ENCODE measurements at regions not wholly inside any gene's neighbourhood (a gene's known extent, or its start where the extent isn't known, plus 50 kb on each side); places are given as distances from the start of the nearest gene placed in this dataset.

- no peaks in the 10 kb centered on the region for H3K79me2 ChIP-seq (ENCODE audit: low read length)
- no peak overlapping the region for H3K4me2 ChIP-seq (ENCODE audit: low read depth, low read length, poor library complexity, severe bottlenecking)
- no peak overlapping the region for H3K9ac ChIP-seq (ENCODE audit: low read length)
- no peak overlapping the region for H3K27ac ChIP-seq (ENCODE audit: low read length)
- no peaks in the 10 kb centered on the region for H3K27me3 ChIP-seq (ENCODE audit: low read length)
- no peaks in the 10 kb centered on the region for H3K4me1 ChIP-seq (ENCODE audit: low read length)
- H3K4me3 ChIP-seq (ENCODE audit: low read length), result no peak overlapping the region
- no peak for DNase-seq
- H3K36me3 ChIP-seq (ENCODE audit: insufficient read depth, low read length), result no peaks in the 10 kb centered on the region
- no peaks in the 10 kb centered on the region for H3K9me2 ChIP-seq (replicated peaks; ENCODE audit: insufficient read depth, low read length)
- H3K9me3 ChIP-seq (ENCODE audit: low read length), result no peaks in the 10 kb centered on the region
- no peak overlapping the region for H2AFZ ChIP-seq (ENCODE audit: low read length)
- H4K20me1 ChIP-seq (ENCODE audit: insufficient read depth, low read depth, low read length), result no peaks in the 10 kb centered on the region
Observed at GRCh38 chr2:70397186-70397585, 95.3 kb upstream of the FAM136A start.

- Histone ChIP-seq H3K36me3 (ENCODE audit: insufficient read depth, low read length) (no peaks in the 10 kb centered on the region), H4K20me1 (ENCODE audit: insufficient read depth, low read depth, low read length) (no peaks in the 10 kb centered on the region), H3K9me3 (ENCODE audit: low read length) (no peaks in the 10 kb centered on the region), H3K9me2 (replicated peaks; ENCODE audit: insufficient read depth, low read length) (no peaks in the 10 kb centered on the region), H3K4me1 (ENCODE audit: low read length) (no peaks in the 10 kb centered on the region), H3K27me3 (ENCODE audit: low read length) (no peaks in the 10 kb centered on the region), H3K79me2 (ENCODE audit: low read length) (no peaks in the 10 kb centered on the region), H3K4me3 (ENCODE audit: low read length) (no peak overlapping the region), H3K4me2 (ENCODE audit: low read depth, low read length, poor library complexity, severe bottlenecking) (no peak overlapping the region), H3K9ac (ENCODE audit: low read length) (no peak overlapping the region), H3K27ac (ENCODE audit: low read length) (no peak overlapping the region), H2AFZ (ENCODE audit: low read length) (no peak overlapping the region)
- DNase-seq, result no peak
Observed at GRCh38 chr2:70396612-70397011, 94.7 kb upstream of the FAM136A start.

- H3K27me3 ChIP-seq (ENCODE audit: low read length), result no peaks in the 10 kb centered on the region
- DNase-seq, result no peak
- H4K20me1 ChIP-seq (ENCODE audit: insufficient read depth, low read depth, low read length), result no peaks in the 10 kb centered on the region
- no peaks in the 10 kb centered on the region for H3K9me3 ChIP-seq (ENCODE audit: low read length)
- H3K9me2 ChIP-seq (replicated peaks; ENCODE audit: insufficient read depth, low read length), result no peaks in the 10 kb centered on the region
- no peaks in the 10 kb centered on the region for H3K36me3 ChIP-seq (ENCODE audit: insufficient read depth, low read length)
- H3K9ac ChIP-seq (ENCODE audit: low read length), result no peak overlapping the region
- H2AFZ ChIP-seq (ENCODE audit: low read length), result no peak overlapping the region
- H3K4me2 ChIP-seq (ENCODE audit: low read depth, low read length, poor library complexity, severe bottlenecking), result no peak overlapping the region
- H3K79me2 ChIP-seq (ENCODE audit: low read length), result no peaks in the 10 kb centered on the region
- no peaks in the 10 kb centered on the region for H3K4me1 ChIP-seq (ENCODE audit: low read length)
- no peak overlapping the region for H3K27ac ChIP-seq (ENCODE audit: low read length)
- H3K4me3 ChIP-seq (ENCODE audit: low read length), result no peak overlapping the region
Observed at GRCh38 chr2:70393881-70394280, 92.0 kb upstream of the FAM136A start.

- Histone ChIP-seq H3K9me3 (ENCODE audit: low read length) (no peaks in the 10 kb centered on the region), H3K9me2 (replicated peaks; ENCODE audit: insufficient read depth, low read length) (no peaks in the 10 kb centered on the region), H3K4me3 (ENCODE audit: low read length) (no peak overlapping the region), H3K4me2 (ENCODE audit: low read depth, low read length, poor library complexity, severe bottlenecking) (no peak overlapping the region), H3K27me3 (ENCODE audit: low read length) (no peaks in the 10 kb centered on the region), H3K27ac (ENCODE audit: low read length) (no peak overlapping the region), H3K9ac (ENCODE audit: low read length) (no peak overlapping the region), H4K20me1 (ENCODE audit: insufficient read depth, low read depth, low read length) (no peaks in the 10 kb centered on the region), H3K4me1 (ENCODE audit: low read length) (no peaks in the 10 kb centered on the region), H3K79me2 (ENCODE audit: low read length) (no peaks in the 10 kb centered on the region), H3K36me3 (ENCODE audit: insufficient read depth, low read length) (no peaks in the 10 kb centered on the region), H2AFZ (ENCODE audit: low read length) (no peak overlapping the region)
- no peak for DNase-seq
Observed at GRCh38 chr2:70391988-70392387, 90.1 kb upstream of the FAM136A start.

GRCh38 chr2:70391259-70391658 is 89.4 kb upstream of the FAM136A start:
- no peak for DNase-seq
- Histone ChIP-seq H3K27me3 (ENCODE audit: low read length) (no peaks in the 10 kb centered on the region), H3K27ac (ENCODE audit: low read length) (no peak overlapping the region), H4K20me1 (ENCODE audit: insufficient read depth, low read depth, low read length) (no peaks in the 10 kb centered on the region), H3K36me3 (ENCODE audit: insufficient read depth, low read length) (no peaks in the 10 kb centered on the region), H3K4me1 (ENCODE audit: low read length) (no peaks in the 10 kb centered on the region), H3K79me2 (ENCODE audit: low read length) (no peaks in the 10 kb centered on the region), H3K4me2 (ENCODE audit: low read depth, low read length, poor library complexity, severe bottlenecking) (no peak overlapping the region), H3K4me3 (ENCODE audit: low read length) (no peak overlapping the region), H2AFZ (ENCODE audit: low read length) (no peak overlapping the region), H3K9ac (ENCODE audit: low read length) (no peak overlapping the region), H3K9me2 (replicated peaks; ENCODE audit: insufficient read depth, low read length) (no peaks in the 10 kb centered on the region), H3K9me3 (ENCODE audit: low read length) (no peaks in the 10 kb centered on the region)

GRCh38 chr2:70388813-70389212 is 86.9 kb upstream of the FAM136A start:
- no peaks in the 10 kb centered on the region for H3K36me3 ChIP-seq (ENCODE audit: insufficient read depth, low read length)
- H4K20me1 ChIP-seq (ENCODE audit: insufficient read depth, low read depth, low read length), result no peaks in the 10 kb centered on the region
- no peaks in the 10 kb centered on the region for H3K27me3 ChIP-seq (ENCODE audit: low read length)
- no peaks in the 10 kb centered on the region for H3K4me1 ChIP-seq (ENCODE audit: low read length)
- no peak for DNase-seq
- no peaks in the 10 kb centered on the region for H3K79me2 ChIP-seq (ENCODE audit: low read length)
- no peak overlapping the region for H2AFZ ChIP-seq (ENCODE audit: low read length)
- H3K9me2 ChIP-seq (replicated peaks; ENCODE audit: insufficient read depth, low read length), result no peaks in the 10 kb centered on the region
- H3K27ac ChIP-seq (ENCODE audit: low read length), result no peak overlapping the region
- H3K9me3 ChIP-seq (ENCODE audit: low read length), result no peaks in the 10 kb centered on the region
- no peak overlapping the region for H3K4me3 ChIP-seq (ENCODE audit: low read length)
- H3K4me2 ChIP-seq (ENCODE audit: low read depth, low read length, poor library complexity, severe bottlenecking), result no peak overlapping the region
- H3K9ac ChIP-seq (ENCODE audit: low read length), result no peak overlapping the region

- Histone ChIP-seq H3K36me3 (ENCODE audit: insufficient read depth, low read length) (no peaks in the 10 kb centered on the region), H3K4me3 (ENCODE audit: low read length) (no peak overlapping the region), H3K27me3 (ENCODE audit: low read length) (no peaks in the 10 kb centered on the region), H3K79me2 (ENCODE audit: low read length) (no peaks in the 10 kb centered on the region), H3K9ac (ENCODE audit: low read length) (no peak overlapping the region), H3K4me2 (ENCODE audit: low read depth, low read length, poor library complexity, severe bottlenecking) (no peak overlapping the region), H3K9me2 (replicated peaks; ENCODE audit: insufficient read depth, low read length) (no peaks in the 10 kb centered on the region), H3K4me1 (ENCODE audit: low read length) (no peaks in the 10 kb centered on the region), H2AFZ (ENCODE audit: low read length) (no peak overlapping the region), H3K27ac (ENCODE audit: low read length) (no peak overlapping the region), H4K20me1 (ENCODE audit: insufficient read depth, low read depth, low read length) (no peaks in the 10 kb centered on the region), H3K9me3 (ENCODE audit: low read length) (no peaks in the 10 kb centered on the region)
- no peak for DNase-seq
Observed at GRCh38 chr2:70388128-70388527, 86.3 kb upstream of the FAM136A start.

GRCh38 chr2:70385966-70386595 is 84.2 kb upstream of the FAM136A start:
- Histone ChIP-seq H3K9me2 (replicated peaks; ENCODE audit: insufficient read depth, low read length) (no peaks in the 10 kb centered on the region), H3K79me2 (ENCODE audit: low read length) (no peaks in the 10 kb centered on the region), H3K4me2 (ENCODE audit: low read depth, low read length, poor library complexity, severe bottlenecking) (no peak overlapping the region), H2AFZ (ENCODE audit: low read length) (no peak overlapping the region), H3K4me1 (ENCODE audit: low read length) (no peaks in the 10 kb centered on the region), H3K27me3 (ENCODE audit: low read length) (no peaks in the 10 kb centered on the region), H3K36me3 (ENCODE audit: insufficient read depth, low read length) (no peaks in the 10 kb centered on the region), H4K20me1 (ENCODE audit: insufficient read depth, low read depth, low read length) (no peaks in the 10 kb centered on the region), H3K9ac (ENCODE audit: low read length) (no peak overlapping the region), H3K27ac (ENCODE audit: low read length) (no peak overlapping the region), H3K9me3 (ENCODE audit: low read length) (no peaks in the 10 kb centered on the region), H3K4me3 (ENCODE audit: low read length) (no peak overlapping the region)
- DNase-seq, result no peak

GRCh38 chr2:70385204-70385603 is 83.3 kb upstream of the FAM136A start:
- Histone ChIP-seq H3K9ac (ENCODE audit: low read length) (no peak overlapping the region), H3K9me3 (ENCODE audit: low read length) (no peaks in the 10 kb centered on the region), H4K20me1 (ENCODE audit: insufficient read depth, low read depth, low read length) (no peaks in the 10 kb centered on the region), H3K36me3 (ENCODE audit: insufficient read depth, low read length) (no peaks in the 10 kb centered on the region), H2AFZ (ENCODE audit: low read length) (no peak overlapping the region), H3K4me3 (ENCODE audit: low read length) (no peak overlapping the region), H3K4me2 (ENCODE audit: low read depth, low read length, poor library complexity, severe bottlenecking) (no peak overlapping the region), H3K79me2 (ENCODE audit: low read length) (no peaks in the 10 kb centered on the region), H3K27me3 (ENCODE audit: low read length) (no peaks in the 10 kb centered on the region), H3K4me1 (ENCODE audit: low read length) (no peaks in the 10 kb centered on the region), H3K27ac (ENCODE audit: low read length) (no peak overlapping the region), H3K9me2 (replicated peaks; ENCODE audit: insufficient read depth, low read length) (no peaks in the 10 kb centered on the region)
- no peak for DNase-seq

Measured in Karpas-422 (cell line).